ENCODE measurements at regions not wholly inside any gene's neighbourhood (a gene's known extent, or its start where the extent isn't known, plus 50 kb on each side); places are given as distances from the start of the nearest gene placed in this dataset.
A peak's percentile ranks its signal among the peaks of the same experiment; 100 is the strongest.

GRCh38 chr13:74064805-74065312 lies 69.3 kb downstream of the KLF12 start:
- Histone ChIP-seq H3K4me2 (ENCODE audit: low read length) (0 out of 2 replicates have a peak overlapping the region, but pooled peaks have one; percentile 88), H3K36me3 (ENCODE audit: insufficient read depth, low read length) (peaks cover 13% of the 10 kb centered on the region), H3K4me3 (ENCODE audit: low read depth, low read length, poor library complexity, severe bottlenecking) (no peak overlapping the region), H3K79me2 (ENCODE audit: insufficient read depth, low read depth, low read length) (peaks cover 51% of the 10 kb centered on the region; the same call in 1 of the 2 replicates), H3K4me1 (ENCODE audit: insufficient read depth, low read length, poor library complexity, severe bottlenecking) (peaks cover 62% of the 10 kb centered on the region), H2AFZ (ENCODE audit: low read length) (no peak overlapping the region), H3K9me3 (ENCODE audit: low read length) (peaks cover 4% of the 10 kb centered on the region; the same call in 1 of the 2 replicates), H3K9me2 (ENCODE audit: insufficient read depth, low read length) (no peaks in the 10 kb centered on the region), H3K27ac (ENCODE audit: low read depth, low read length, poor library complexity, severe bottlenecking) (no peak overlapping the region), H4K20me1 (ENCODE audit: insufficient read depth, low read length) (no peaks in the 10 kb centered on the region)
- BruUV-seq (replicated peaks) = no TSS peak
- CTCF ChIA-PET (ENCODE audit: unreplicated experiment) = no interaction called here
- intact Hi-C loops (cut with micrococcal nuclease; ENCODE audit: unreplicated experiment) = loop anchor here (5.0 kb wide), 2 partner anchors 73 to 222 kb away; no protein-coding TSS in a partner anchor
- DNase-seq (ENCODE audit: low spot score) = no peak
- POLR2A ChIA-PET = no interaction called here
- TF ChIP-seq CTCF (conservative IDR thresholded peaks at IDR 0.05; ENCODE audit: low read length) (no peak), EZH2phosphoT487 (IDR thresholded peaks at IDR 0.05; ENCODE audit: borderline replicate concordance, low read depth, low read length) (no peak)

GRCh38 chr13:74063533-74064100 lies 70.6 kb downstream of the KLF12 start:
- Histone ChIP-seq H3K4me3 (ENCODE audit: low read depth, low read length, poor library complexity, severe bottlenecking) (peak overlapping the region; percentile 60), H3K9me2 (ENCODE audit: insufficient read depth, low read length) (no peaks in the 10 kb centered on the region), H3K9me3 (ENCODE audit: low read length) (peaks cover 16% of the 10 kb centered on the region; the same call in 1 of the 2 replicates), H3K4me1 (ENCODE audit: insufficient read depth, low read length, poor library complexity, severe bottlenecking) (peaks cover 52% of the 10 kb centered on the region), H4K20me1 (ENCODE audit: insufficient read depth, low read length) (no peaks in the 10 kb centered on the region), H3K79me2 (ENCODE audit: insufficient read depth, low read depth, low read length) (peaks cover 62% of the 10 kb centered on the region; the same call in 1 of the 2 replicates), H3K36me3 (ENCODE audit: insufficient read depth, low read length) (peaks cover 25% of the 10 kb centered on the region), H3K4me2 (ENCODE audit: low read length) (peak overlapping the region; percentile 88), H3K27ac (ENCODE audit: low read depth, low read length, poor library complexity, severe bottlenecking) (peak overlapping the region; percentile 84), H2AFZ (ENCODE audit: low read length) (peak overlapping the region; percentile 40; the same call in 1 of the 2 replicates)
- BruUV-seq (replicated peaks) = no TSS peak
- no peak for DNase-seq (ENCODE audit: low spot score)
- ChIA-PET CTCF (ENCODE audit: unreplicated experiment) (no interaction called here), POLR2A (interaction anchor here (0.5 to 3.5 kb wide), 20 partner anchors 10 to 1254 kb away, joined by 3 to 38 read pairs (median 4); partner anchors contain the start of gene KLF12)
- intact Hi-C loops (cut with micrococcal nuclease; ENCODE audit: unreplicated experiment) = loop anchor here (2.0 to 5.0 kb wide), 5 partner anchors 37 to 224 kb away; partner anchors contain the start of gene KLF12
- TF ChIP-seq EZH2phosphoT487 (IDR thresholded peaks at IDR 0.05; ENCODE audit: borderline replicate concordance, low read depth, low read length) = no peak
- TF ChIP-seq CTCF (conservative IDR thresholded peaks at IDR 0.05; ENCODE audit: low read length) = no peak
